ENCODE measurements at regions not wholly inside any gene's neighbourhood (a gene's known extent, or its start where the extent isn't known, plus 50 kb on each side); places are given as distances from the start of the nearest gene placed in this dataset.

GRCh38 chr3:22568285-22568684, 634.8 kb upstream of the UBE2E2 start:
- H3K4me3 ChIP-seq (ENCODE audit: low read depth, low read length) = no peak overlapping the region

- H3K4me3 ChIP-seq (ENCODE audit: low read depth, low read length) = no peak overlapping the region
Measured at GRCh38 chr3:22569570-22569969, 633.6 kb upstream of the UBE2E2 start.

DNA sequence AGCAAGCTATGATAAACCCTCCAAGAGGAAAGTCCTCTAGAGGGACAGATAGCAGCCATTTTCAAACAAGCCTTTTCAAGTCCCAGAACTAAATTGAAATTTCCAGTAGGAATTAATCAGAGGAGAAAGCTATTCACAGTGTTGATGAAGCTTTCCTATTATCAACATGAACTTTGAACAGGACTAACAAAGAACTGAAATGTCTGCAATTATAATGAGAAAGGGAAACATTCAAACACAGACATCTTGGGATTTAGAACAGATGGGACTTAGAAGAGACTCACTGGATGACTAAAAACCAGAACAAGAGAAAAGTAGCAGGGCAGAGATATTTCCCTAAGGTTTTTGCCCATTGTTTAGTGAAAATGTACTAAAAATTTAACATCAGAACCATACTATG, 622.1 kb upstream of the UBE2E2 start:
- H3K4me3 ChIP-seq (ENCODE audit: low read depth, low read length) = no peak overlapping the region

DNA sequence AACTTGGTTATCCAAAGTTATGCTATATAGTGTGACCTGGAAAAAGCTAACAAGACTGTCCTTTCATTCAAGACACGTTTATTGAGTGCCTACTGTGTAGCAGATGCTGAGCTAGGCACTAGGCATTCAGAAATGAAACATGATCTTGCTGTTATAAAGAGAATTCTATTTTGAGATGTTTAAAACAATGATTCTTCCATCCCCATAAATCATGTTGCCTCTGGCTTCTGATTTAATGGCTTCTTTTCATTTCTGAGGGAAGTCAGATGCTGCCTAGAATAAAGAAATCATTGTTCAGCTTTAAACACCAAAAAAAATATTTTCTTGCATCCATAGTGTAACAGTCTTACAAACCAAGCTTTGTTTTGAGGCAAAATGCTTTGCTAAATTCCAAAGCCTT, 620.9 kb upstream of the UBE2E2 start:
- H3K4me3 ChIP-seq (ENCODE audit: low read depth, low read length) = no peak overlapping the region

DNA sequence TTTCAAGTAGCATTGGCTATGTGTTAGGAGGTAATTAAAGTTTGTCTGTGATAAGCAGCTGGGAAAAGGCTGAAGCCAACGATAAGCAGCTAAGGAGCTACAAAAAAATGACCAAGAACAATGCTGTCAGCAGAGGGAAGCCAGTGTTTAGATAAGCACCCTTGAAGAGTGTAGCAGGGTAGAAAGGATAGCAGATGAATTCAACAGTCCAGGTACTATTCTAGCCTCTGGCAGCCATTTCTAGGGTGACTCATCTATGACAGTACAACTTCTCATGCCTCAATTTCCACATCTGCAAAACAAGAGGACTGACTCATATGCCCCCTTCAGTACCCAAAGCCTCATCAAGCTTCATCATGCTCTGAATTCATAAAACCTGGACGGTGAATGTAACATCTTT, 617.6 kb upstream of the UBE2E2 start:
- H3K4me3 ChIP-seq (ENCODE audit: low read depth, low read length) = no peak overlapping the region

DNA sequence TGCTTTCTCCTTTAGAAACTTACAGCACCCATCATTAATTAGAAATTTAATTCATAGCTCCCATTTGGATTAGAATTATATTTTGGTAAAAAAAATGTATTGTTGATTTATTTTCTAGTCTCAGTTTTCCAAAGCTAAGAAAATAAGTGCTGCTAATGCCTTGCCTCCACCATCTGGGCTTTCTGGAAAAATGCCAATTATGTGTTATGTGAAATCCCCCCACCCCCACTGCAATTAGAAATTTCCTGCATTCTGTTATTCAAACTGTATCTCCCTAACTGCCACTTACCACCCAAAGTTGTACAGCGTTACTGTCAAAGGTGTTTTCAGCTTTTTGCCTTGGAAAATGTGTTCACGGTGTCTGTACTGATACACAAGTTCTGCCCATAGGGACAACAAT, 617.2 kb upstream of the UBE2E2 start:
- no peak overlapping the region for H3K4me3 ChIP-seq (ENCODE audit: low read depth, low read length)

DNA sequence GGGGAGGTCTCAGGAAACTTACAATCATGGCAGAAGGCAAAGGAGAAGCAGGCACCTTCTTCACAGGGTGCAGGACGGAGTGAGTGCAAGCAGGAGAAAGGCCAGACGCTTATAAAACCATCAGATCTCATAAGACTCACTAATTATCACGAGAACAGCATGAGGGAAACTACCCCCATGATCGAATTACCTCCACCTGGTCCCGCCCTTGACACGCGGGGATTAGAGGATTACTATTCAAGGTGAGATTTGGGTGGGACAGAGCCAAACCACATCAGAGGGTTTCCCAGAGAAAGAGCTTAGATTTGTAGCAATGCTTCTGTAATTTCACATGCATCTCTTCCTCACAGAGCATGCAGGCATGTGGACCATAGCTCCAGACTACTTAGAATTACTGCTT, 615.7 kb upstream of the UBE2E2 start:
- H3K4me3 ChIP-seq (ENCODE audit: low read depth, low read length) = no peak overlapping the region

GRCh38 chr3:22593638-22594037, 609.5 kb upstream of the UBE2E2 start:
- no peak overlapping the region for H3K4me3 ChIP-seq (ENCODE audit: low read depth, low read length)

DNA sequence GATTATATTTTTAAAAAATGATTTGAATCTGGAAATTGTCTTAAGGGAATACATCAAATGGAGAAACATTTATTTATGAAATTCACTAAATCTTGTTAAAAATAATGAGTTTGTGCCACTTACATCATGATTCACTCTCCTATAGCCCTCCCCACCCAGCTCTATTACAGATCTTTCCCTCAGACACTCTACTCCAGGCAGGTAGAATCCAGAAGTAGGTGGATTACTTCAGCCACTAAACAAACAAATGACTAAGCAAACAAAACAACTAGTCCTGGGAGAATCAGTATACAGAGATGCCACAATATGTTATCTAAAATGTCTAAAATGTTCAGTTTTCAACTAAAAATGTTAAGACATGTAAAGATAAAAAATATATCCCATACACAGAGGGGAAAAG, 608.1 kb upstream of the UBE2E2 start:
- H3K4me3 ChIP-seq (ENCODE audit: low read depth, low read length) = no peak overlapping the region

GRCh38 chr3:22606461-22606860, 596.7 kb upstream of the UBE2E2 start:
- no peak overlapping the region for H3K4me3 ChIP-seq (ENCODE audit: low read depth, low read length)

GRCh38 chr3:22606938-22607337, 596.2 kb upstream of the UBE2E2 start:
- no peak overlapping the region for H3K4me3 ChIP-seq (ENCODE audit: low read depth, low read length)

GRCh38 chr3:22608093-22608492, 595.0 kb upstream of the UBE2E2 start:
- no peak overlapping the region for H3K4me3 ChIP-seq (ENCODE audit: low read depth, low read length)

DNA sequence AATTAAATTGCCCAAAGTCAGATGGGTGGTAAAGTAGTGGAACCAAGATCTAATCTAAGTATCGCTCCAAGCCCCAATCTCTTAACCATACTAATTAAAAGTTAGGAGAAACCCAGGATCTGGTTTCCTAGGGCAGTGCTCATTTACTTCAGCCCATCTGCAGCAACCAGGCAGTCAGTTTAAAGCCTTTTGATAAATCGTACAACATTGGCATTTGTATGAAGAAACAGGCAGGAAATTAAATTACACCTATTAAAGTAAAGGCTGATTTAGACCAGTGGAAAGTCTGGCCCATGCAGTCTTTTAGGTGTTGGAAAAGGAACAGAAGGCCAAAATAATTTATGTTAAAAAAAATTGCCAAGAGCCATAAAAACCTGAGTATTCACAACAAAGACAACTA, 594.4 kb upstream of the UBE2E2 start:
- H3K4me3 ChIP-seq (ENCODE audit: low read depth, low read length) = no peak overlapping the region

GRCh38 chr3:22609139-22609538, 594.0 kb upstream of the UBE2E2 start:
- H3K4me3 ChIP-seq (ENCODE audit: low read depth, low read length) = no peak overlapping the region

DNA sequence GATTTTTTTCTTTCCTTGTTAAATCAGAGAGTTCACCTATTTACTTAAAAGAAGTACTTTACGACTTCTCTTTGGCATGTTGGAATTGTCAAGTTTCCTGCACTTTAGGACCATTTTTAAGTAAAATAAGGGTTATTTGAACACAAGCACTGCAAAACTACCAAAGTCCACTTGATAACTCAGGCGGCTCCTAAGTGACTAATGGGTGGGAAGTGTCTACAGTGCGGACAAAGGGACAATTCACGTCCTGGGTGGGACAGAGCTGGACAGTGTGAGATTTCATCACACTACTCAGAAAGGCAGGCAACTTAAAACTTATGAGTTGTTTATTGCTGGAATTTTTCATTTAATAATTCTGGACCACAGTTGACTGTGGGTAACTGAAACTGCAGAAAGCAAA, 590.2 kb upstream of the UBE2E2 start:
- H3K4me3 ChIP-seq (ENCODE audit: low read depth, low read length) = no peak overlapping the region

- no peak overlapping the region for H3K4me3 ChIP-seq (ENCODE audit: low read depth, low read length)
Measured at GRCh38 chr3:22615790-22616189, 587.3 kb upstream of the UBE2E2 start.

DNA sequence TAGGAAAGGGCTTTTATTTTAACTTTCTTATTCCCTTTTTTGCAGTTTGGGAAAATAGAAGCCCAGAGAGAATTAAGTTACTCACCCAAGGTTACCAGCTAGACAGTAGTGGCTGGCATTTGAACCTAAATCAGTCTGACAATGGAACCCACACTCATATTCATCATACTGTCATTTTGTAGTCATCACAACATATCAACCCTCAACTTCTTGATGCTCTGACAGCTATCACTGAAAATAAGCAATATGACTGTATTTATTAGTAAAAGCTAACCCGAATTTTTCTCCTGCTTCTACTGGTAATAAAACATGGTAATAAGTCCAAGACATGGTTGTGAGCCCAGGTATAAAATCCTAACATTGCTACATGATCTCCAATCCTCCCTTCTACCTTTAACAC, 585.8 kb upstream of the UBE2E2 start:
- H3K4me3 ChIP-seq (ENCODE audit: low read depth, low read length) = no peak overlapping the region

GRCh38 chr3:22620498-22620897, 582.6 kb upstream of the UBE2E2 start:
- no peak overlapping the region for H3K4me3 ChIP-seq (ENCODE audit: low read depth, low read length)

DNA sequence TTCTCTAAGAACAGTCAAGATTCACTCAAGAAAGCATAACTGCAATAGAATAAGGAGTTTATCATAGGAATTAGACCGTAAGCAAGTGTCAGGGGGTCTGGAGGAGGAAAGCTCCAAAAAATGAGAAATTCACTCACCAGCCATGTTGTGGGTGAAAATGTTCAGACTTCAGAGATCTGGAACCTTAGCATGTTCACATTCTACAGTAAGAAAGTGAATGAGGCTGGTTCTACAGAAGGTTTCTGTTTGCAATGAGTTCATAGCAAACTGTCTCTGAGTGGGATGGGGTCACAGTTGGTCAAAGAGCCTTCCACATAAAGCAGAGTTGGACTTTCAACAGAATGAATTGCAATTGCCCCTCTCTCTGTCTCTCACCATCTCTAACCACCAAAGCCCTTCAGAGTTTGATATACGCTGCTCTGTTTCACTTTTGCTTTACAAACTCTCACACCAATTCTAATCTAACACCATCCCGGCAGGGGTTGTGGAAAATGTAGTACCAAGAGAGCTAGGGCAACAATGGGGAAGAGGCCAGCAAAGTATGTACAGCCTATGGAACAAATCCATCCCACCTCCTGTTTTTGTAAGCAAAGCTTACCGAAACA, 581.8 kb upstream of the UBE2E2 start:
- no peak overlapping the region for H3K4me3 ChIP-seq (ENCODE audit: low read depth, low read length)

- H3K4me3 ChIP-seq (ENCODE audit: low read depth, low read length) = no peak overlapping the region
Measured at GRCh38 chr3:22627993-22628499, 575.1 kb upstream of the UBE2E2 start.

DNA sequence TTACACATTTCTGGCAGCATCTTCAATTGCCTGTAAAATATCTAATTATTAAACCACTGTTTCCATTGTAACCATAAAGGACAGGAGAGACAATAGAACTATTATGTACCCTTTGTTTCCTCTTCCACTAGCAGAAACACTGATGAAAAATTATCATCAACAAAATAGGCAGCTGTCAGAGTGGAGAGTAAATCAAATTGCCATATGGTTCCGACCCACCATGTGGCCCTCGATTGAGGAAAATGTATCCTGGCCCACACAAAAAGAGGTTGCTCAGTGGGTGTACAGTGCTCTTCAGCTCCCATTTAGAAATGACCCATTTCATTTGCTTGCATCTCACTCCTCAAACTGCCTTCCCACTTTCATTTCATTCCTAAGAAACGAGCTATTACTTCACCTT, 570.6 kb upstream of the UBE2E2 start:
- no peak overlapping the region for H3K4me3 ChIP-seq (ENCODE audit: low read depth, low read length)

GRCh38 chr3:22634433-22634832, 568.7 kb upstream of the UBE2E2 start:
- no peak overlapping the region for H3K4me3 ChIP-seq (ENCODE audit: low read depth, low read length)

Measured in iPS-11a (cell line).